ENCODE measurements at regions not wholly inside any gene's neighbourhood (a gene's known extent, or its start where the extent isn't known, plus 50 kb on each side); places are given as distances from the start of the nearest gene placed in this dataset.

- no peak for TF ChIP-seq POLR2AphosphoS5 (IDR thresholded peaks at IDR 0.05; ENCODE audit: insufficient read depth in 1 of 2, low read depth in 1 of 2)
- TF ChIP-seq, protein P1, sequence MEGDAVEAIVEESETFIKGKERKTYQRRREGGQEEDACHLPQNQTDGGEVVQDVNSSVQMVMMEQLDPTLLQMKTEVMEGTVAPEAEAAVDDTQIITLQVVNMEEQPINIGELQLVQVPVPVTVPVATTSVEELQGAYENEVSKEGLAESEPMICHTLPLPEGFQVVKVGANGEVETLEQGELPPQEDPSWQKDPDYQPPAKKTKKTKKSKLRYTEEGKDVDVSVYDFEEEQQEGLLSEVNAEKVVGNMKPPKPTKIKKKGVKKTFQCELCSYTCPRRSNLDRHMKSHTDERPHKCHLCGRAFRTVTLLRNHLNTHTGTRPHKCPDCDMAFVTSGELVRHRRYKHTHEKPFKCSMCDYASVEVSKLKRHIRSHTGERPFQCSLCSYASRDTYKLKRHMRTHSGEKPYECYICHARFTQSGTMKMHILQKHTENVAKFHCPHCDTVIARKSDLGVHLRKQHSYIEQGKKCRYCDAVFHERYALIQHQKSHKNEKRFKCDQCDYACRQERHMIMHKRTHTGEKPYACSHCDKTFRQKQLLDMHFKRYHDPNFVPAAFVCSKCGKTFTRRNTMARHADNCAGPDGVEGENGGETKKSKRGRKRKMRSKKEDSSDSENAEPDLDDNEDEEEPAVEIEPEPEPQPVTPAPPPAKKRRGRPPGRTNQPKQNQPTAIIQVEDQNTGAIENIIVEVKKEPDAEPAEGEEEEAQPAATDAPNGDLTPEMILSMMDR (IDR thresholded peaks at IDR 0.05): no peak
These were observed 845.4 kb upstream of the ADAMTS5 start for GRCh38 chr21:27812279-27812678.

All from vagina (tissue), 2 donors.